ENCODE measurements at regions not wholly inside any gene's neighbourhood (a gene's known extent, or its start where the extent isn't known, plus 50 kb on each side); places are given as distances from the start of the nearest gene placed in this dataset.

DNA sequence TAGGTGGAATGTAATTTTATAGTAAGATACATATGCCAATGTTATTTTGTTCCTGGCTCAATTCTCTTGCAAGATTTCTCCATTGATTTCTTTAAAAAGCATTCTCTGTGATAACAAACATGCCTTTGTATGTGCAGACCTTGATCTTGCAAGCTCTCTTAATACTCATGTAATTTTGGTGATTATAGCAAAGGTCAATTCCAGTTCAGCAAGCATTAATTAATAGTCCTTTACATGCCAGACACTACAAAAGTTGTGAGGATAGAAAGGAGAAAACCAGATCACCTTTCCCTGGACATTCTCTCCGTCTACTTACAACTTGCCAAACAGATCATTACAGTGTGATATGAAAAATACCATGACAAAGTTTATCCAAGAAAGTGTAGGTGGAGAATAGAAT is 173.7 kb upstream of the DOK6 start:
- DNase-seq (ENCODE audit: low read depth, low spot score) (no peak), ATAC-seq (no peak)
- H3K4me1 ChIP-seq (ENCODE audit: control insufficient read depth, insufficient read depth, low read length), result no peaks in the 10 kb centered on the region
- H3K27ac ChIP-seq (ENCODE audit: low read length), result no peak overlapping the region
- ChIA-PET CTCF (no interaction called here), POLR2A (no interaction called here)
- TF ChIP-seq POLR2AphosphoS5 (IDR thresholded peaks at IDR 0.05; ENCODE audit: low read depth, low read length), result no peak
- no peak for TF ChIP-seq SIN3A (IDR thresholded peaks at IDR 0.05; ENCODE audit: borderline replicate concordance, insufficient read depth, low read depth, low read length)
- no peak for TF ChIP-seq TCF7L2 (IDR thresholded peaks at IDR 0.05; ENCODE audit: low read depth, low read length)
- no peak for TF ChIP-seq REST (IDR thresholded peaks at IDR 0.05; ENCODE audit: insufficient read depth in 1 of 2, low read depth in 2 of 2, low read length in 1 of 2)
- TF ChIP-seq, protein P1, sequence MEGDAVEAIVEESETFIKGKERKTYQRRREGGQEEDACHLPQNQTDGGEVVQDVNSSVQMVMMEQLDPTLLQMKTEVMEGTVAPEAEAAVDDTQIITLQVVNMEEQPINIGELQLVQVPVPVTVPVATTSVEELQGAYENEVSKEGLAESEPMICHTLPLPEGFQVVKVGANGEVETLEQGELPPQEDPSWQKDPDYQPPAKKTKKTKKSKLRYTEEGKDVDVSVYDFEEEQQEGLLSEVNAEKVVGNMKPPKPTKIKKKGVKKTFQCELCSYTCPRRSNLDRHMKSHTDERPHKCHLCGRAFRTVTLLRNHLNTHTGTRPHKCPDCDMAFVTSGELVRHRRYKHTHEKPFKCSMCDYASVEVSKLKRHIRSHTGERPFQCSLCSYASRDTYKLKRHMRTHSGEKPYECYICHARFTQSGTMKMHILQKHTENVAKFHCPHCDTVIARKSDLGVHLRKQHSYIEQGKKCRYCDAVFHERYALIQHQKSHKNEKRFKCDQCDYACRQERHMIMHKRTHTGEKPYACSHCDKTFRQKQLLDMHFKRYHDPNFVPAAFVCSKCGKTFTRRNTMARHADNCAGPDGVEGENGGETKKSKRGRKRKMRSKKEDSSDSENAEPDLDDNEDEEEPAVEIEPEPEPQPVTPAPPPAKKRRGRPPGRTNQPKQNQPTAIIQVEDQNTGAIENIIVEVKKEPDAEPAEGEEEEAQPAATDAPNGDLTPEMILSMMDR (IDR thresholded peaks at IDR 0.05), result no peak
- intact Hi-C loops (cut with micrococcal nuclease; ENCODE audit: unreplicated experiment), result no loop called here
- H3K36me3 ChIP-seq (ENCODE audit: control insufficient read depth, insufficient read depth, low read length), result no peaks in the 10 kb centered on the region
- no peaks in the 10 kb centered on the region for H3K27me3 ChIP-seq (ENCODE audit: control insufficient read depth, insufficient read depth, low read length)
- no TSS peak for BruUV-seq (replicated peaks)
- H3K9me3 ChIP-seq (ENCODE audit: control insufficient read depth, insufficient read depth, low read depth, low read length), result no peaks in the 10 kb centered on the region
- H3K4me3 ChIP-seq (ENCODE audit: low read depth in 2 of 2, low read length in 2 of 2), result no peak overlapping the region
- in situ Hi-C loops (cut with HindIII; ENCODE audit: low pct_unique_long_range_greater_than_20kb, low sequenced_read_pairs), result no loop called here

DNA sequence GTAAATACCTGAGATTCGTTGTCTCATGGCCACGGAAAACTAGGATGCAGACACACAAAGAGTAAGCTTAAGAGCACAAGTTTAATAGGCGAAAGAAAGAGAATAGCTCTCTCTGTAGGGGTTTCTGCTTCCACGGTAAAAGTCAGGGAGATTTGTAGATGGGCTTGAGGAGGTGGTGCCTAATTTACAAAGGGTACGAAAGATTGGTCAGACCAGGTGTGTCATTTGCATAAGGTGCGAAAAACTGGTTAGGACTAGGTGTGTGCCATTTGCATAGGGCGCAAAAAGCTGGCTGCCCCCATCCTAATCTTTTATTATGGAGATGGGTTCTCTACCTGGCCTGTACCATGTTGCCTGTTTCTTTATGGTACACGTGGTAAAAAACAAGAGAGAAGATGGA is 170.5 kb upstream of the DOK6 start:
- in situ Hi-C loops (cut with HindIII; ENCODE audit: low pct_unique_long_range_greater_than_20kb, low sequenced_read_pairs), result no loop called here
- no peak overlapping the region for H3K4me3 ChIP-seq (ENCODE audit: low read depth in 2 of 2, low read length in 2 of 2)
- intact Hi-C loops (cut with micrococcal nuclease; ENCODE audit: unreplicated experiment), result no loop called here
- no peak for TF ChIP-seq SIN3A (IDR thresholded peaks at IDR 0.05; ENCODE audit: borderline replicate concordance, insufficient read depth, low read depth, low read length)
- no peak for TF ChIP-seq POLR2AphosphoS5 (IDR thresholded peaks at IDR 0.05; ENCODE audit: low read depth, low read length)
- TF ChIP-seq, protein P1 (IDR thresholded peaks at IDR 0.05), result no peak
- TF ChIP-seq REST (IDR thresholded peaks at IDR 0.05; ENCODE audit: insufficient read depth in 1 of 2, low read depth in 2 of 2, low read length in 1 of 2), result no peak
- TF ChIP-seq TCF7L2 (IDR thresholded peaks at IDR 0.05; ENCODE audit: low read depth, low read length), result no peak
- ATAC-seq (no peak), DNase-seq (ENCODE audit: low read depth, low spot score) (no peak)
- no peak overlapping the region for H3K27ac ChIP-seq (ENCODE audit: low read length)
- H3K27me3 ChIP-seq (ENCODE audit: control insufficient read depth, insufficient read depth, low read length), result no peaks in the 10 kb centered on the region
- BruUV-seq (replicated peaks), result no TSS peak
- no peaks in the 10 kb centered on the region for H3K9me3 ChIP-seq (ENCODE audit: control insufficient read depth, insufficient read depth, low read depth, low read length)
- H3K4me1 ChIP-seq (ENCODE audit: control insufficient read depth, insufficient read depth, low read length), result no peaks in the 10 kb centered on the region
- CTCF ChIA-PET, result no interaction called here
- no peaks in the 10 kb centered on the region for H3K36me3 ChIP-seq (ENCODE audit: control insufficient read depth, insufficient read depth, low read length)
- POLR2A ChIA-PET, result no interaction called here

Measured in Panc1 (cell line).